Neutrophil (primary cell): ENCODE measurements at regions not wholly inside any gene's neighbourhood (a gene's known extent, or its start where the extent isn't known, plus 50 kb on each side); places are given as distances from the start of the nearest gene placed in this dataset.
"Not testable (repeated sequence)": the region's sequence is repeated elsewhere in the genome, so short reads cannot be mapped to it uniquely, and the experiment has no call there.

ENCODE experiments used
- H3K27ac ChIP-seq: fragments of 200-600 bp; sonication (generic); 2 replicates; pipeline ENCODE4 v1.5.1; 2016; ENCODE audit warnings: mild to moderate bottlenecking, moderate library complexity
- H3K27me3 ChIP-seq: fragments of 200-600 bp; sonication (generic); 2 replicates; pipeline ENCODE4 v1.6.0; 2016; ENCODE audit warnings: mild to moderate bottlenecking
- H3K36me3 ChIP-seq: fragments of 200-600 bp; sonication (generic); 2 replicates; pipeline ENCODE4 v1.5.1; 2017
- H3K4me1 ChIP-seq, 2 experiments: fragments of 200-600 bp in 1 of 2; sonication (generic) in 1 of 2; 1 replicate in 1 of 2; 2 replicates in 1 of 2; pipeline versions ENCODE4 v1.5.1 to v1.6.1; 2013 to 2016; ENCODE audit warnings: low read depth in 1 of 2, low read length in 1 of 2, mild to moderate bottlenecking in 1 of 2, moderate library complexity in 1 of 2; ENCODE audit not compliant: control insufficient read depth in 1 of 2, insufficient read depth in 1 of 2
- H3K4me3 ChIP-seq, 2 experiments: fragments of 200-600 bp in 1 of 2; sonication (generic) in 1 of 2; 1 replicate in 1 of 2; 2 replicates in 1 of 2; pipeline ENCODE4 v1.5.1; 2013 to 2016; ENCODE audit warnings: low read depth in 1 of 2, low read length in 1 of 2, mild to moderate bottlenecking in 1 of 2, moderate library complexity in 1 of 2
- H3K9me3 ChIP-seq: fragments of 200-600 bp; sonication (generic); 2 replicates; pipeline ENCODE4 v1.5.1; 2016
- TF ChIP-seq, protein P1 (sequence below): fragments of 200-600 bp; sonication (generic); IDR thresholded peaks from 2 replicates; pipeline ENCODE4 v1.5.1; 2016; ENCODE audit warnings: antibody characterized with exemption

DNA sequence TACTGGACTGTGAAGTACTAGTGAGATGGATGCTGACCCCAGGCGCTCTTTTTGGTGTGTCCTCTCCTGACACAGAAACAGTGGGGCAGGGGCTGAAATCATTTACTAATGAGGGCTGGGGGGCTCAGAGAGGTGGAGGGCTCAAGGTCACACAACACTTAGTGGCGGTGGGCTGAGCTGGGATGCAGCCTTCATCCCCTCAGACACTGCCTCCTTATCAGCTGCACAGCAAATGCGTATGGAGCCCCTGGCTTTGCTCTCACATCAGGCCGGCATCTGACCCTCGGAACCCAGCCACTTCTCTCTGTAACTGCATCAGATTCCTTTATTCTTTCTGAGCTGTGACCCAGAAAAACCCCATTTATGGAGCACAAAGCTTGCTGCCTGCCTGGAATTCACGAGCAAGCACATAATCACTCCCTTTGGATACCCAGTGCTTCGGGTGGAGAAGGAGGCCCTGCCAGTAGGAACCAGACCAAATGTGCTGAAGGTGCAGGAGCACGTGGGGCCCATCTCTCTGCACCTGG is 736.6 kb downstream of the TBC1D22A start:
- Histone ChIP-seq H3K27ac (no peak overlapping the region), H3K4me1 (no peaks in the 10 kb centered on the region), H3K27me3 (no peaks in the 10 kb centered on the region), H3K9me3 (no peaks in the 10 kb centered on the region), H3K4me3 (no peak overlapping the region), H3K36me3 (no peaks in the 10 kb centered on the region)
- TF ChIP-seq, protein P1, sequence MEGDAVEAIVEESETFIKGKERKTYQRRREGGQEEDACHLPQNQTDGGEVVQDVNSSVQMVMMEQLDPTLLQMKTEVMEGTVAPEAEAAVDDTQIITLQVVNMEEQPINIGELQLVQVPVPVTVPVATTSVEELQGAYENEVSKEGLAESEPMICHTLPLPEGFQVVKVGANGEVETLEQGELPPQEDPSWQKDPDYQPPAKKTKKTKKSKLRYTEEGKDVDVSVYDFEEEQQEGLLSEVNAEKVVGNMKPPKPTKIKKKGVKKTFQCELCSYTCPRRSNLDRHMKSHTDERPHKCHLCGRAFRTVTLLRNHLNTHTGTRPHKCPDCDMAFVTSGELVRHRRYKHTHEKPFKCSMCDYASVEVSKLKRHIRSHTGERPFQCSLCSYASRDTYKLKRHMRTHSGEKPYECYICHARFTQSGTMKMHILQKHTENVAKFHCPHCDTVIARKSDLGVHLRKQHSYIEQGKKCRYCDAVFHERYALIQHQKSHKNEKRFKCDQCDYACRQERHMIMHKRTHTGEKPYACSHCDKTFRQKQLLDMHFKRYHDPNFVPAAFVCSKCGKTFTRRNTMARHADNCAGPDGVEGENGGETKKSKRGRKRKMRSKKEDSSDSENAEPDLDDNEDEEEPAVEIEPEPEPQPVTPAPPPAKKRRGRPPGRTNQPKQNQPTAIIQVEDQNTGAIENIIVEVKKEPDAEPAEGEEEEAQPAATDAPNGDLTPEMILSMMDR = no peak

DNA sequence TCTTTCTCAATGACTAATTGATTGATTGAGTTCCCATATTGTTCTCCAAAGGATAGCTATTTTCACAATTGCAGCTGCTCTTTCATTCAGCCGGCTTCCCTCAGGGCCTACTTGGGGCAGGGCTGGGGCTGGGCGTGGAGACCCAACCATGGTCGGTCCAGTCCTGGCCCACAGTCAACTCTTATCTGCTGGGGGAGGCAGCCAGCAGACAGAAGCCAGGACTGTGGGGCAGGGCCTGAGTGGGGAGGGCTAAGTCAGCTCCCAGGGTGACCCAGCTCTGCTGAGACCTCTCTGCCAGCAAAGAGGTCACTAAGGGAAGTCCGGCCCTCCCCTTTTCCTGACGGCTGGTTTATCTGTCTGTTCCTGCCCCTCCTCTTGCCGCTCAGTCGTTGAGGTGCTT is 735.2 kb downstream of the TBC1D22A start:
- Histone ChIP-seq H3K36me3 (no peaks in the 10 kb centered on the region), H3K4me1 (no peaks in the 10 kb centered on the region), H3K4me3 (no peak overlapping the region), H3K27ac (no peak overlapping the region), H3K9me3 (no peaks in the 10 kb centered on the region), H3K27me3 (no peaks in the 10 kb centered on the region)
- TF ChIP-seq, protein P1 = no peak

DNA sequence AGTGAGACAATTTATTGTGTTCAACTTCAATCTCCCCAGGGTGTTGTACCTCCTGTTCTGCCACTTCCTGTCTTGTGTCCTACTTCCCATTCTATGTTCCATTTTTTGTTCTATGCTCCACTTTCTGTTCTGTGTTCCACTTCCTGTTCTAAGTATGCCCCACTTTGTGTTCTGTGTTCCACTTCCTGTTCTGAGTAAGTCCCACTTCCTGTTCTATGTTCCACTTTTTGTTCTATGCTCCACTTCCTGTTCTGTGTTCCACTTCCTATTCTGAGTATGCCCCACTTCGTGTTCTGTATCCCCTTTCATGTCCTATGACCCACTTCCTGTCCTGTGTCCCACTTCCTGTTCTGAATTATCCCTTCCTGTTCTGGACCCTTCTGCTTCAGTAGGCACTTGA is 732.7 kb downstream of the TBC1D22A start:
- H3K27ac ChIP-seq = no peak overlapping the region
- no peaks in the 10 kb centered on the region for H3K9me3 ChIP-seq
- no peaks in the 10 kb centered on the region for H3K27me3 ChIP-seq
- no peak overlapping the region for H3K4me3 ChIP-seq
- no peaks in the 10 kb centered on the region for H3K36me3 ChIP-seq
- H3K4me1 ChIP-seq = no peaks in the 10 kb centered on the region
- TF ChIP-seq, protein P1 = no peak

DNA sequence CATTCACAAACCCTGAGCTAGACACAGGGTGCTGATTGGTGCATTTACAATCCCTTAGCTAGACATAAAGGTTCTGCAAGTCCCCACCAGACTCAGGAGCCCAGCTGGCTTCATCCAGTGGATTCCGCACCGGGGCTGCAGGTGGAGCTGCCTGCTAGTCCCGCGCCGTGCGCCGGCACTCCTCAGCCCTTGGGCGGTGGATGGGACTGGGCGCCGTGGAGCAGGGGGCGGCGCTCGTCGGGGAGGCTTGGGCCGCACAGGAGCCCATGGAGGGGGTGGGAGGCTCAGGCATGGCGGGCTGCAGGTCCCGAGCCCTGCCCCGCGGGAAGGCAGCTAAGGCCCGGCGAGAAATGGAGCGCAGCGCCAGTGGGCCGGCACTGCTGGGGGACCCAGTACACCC is 725.7 kb downstream of the TBC1D22A start:
- H3K4me3 ChIP-seq, H3K4me1 ChIP-seq: not testable (repeated sequence)

DNA sequence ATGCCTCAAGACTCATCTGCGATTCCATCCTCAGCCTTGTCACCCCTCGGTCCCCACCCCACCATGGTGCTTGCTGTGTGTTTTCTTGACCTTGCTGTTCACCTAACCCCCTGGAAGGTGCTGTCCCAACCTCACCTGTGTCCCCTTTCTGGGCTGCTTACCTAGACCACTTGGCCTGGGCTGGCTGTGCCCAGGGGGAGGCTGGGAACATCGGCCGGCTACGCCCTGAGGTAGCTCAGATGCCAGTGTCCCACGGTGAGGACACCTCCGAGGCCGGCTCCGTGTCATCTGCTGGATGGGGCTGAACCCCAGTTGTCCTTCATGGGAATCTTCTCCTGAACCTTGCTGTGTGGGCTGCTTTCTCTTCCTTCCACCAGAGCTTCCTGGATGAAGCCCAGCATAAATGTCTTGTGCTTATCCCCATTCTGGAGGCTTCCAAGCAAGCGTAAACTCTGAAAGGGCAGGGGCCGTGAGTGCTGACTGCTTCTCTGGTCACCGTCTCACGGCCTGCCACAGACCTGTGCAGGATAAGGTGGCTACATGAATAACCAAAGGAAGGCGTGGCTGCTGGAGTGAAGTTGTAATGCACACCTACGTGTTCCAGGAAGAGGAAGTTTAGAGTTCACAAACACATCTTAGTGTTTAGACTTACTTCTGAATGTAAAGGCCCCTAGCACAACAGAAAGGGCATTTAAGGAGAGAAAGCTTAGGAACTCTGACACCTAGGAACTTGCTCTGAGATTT is 724.3 kb downstream of the TBC1D22A start:
- H3K4me1 ChIP-seq = no peaks in the 10 kb centered on the region
- no peaks in the 10 kb centered on the region for H3K27me3 ChIP-seq
- no peak overlapping the region for H3K27ac ChIP-seq
- no peaks in the 10 kb centered on the region for H3K36me3 ChIP-seq
- H3K4me3 ChIP-seq = no peak overlapping the region
- no peaks in the 10 kb centered on the region for H3K9me3 ChIP-seq
- TF ChIP-seq, protein P1 = no peak

More for the DNA sequence above, 725.7 kb downstream of the TBC1D22A start:
- H3K27ac ChIP-seq, H3K36me3 ChIP-seq, H3K27me3 ChIP-seq, H3K9me3 ChIP-seq: not testable (repeated sequence)

DNA sequence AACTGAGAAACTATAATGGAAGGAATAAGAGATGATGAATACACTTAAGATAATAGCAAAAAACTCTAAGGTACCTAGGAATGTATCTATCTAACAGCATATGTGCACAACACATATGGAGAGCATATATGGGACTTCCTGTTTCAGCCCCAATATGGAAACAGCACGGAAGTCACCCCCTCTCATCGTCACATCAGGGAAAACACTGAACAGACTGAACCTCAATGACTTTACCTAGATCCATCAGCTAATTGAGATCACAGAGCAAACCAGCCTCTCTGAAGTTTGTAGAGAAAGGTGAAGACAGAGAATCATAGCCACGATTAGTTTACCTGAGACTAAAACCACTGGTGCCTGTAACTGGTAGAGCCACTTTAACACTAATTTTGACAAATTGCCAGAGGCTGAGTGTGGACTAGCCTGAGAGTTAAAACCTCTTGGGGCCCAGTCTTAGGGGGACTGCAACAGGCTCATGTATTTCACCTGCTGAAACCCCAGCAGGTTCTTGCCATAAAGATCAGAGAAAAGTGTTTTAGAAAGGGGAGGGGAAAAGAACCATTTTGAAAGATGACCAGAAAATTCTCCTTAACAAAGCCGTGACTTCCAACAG is 722.6 kb downstream of the TBC1D22A start:
- H3K4me1 ChIP-seq = no peaks in the 10 kb centered on the region
- H3K36me3 ChIP-seq = no peaks in the 10 kb centered on the region
- TF ChIP-seq, protein P1 = no peak
- H3K27me3 ChIP-seq = no peaks in the 10 kb centered on the region
- no peak overlapping the region for H3K27ac ChIP-seq
- no peaks in the 10 kb centered on the region for H3K9me3 ChIP-seq
- H3K4me3 ChIP-seq = no peak overlapping the region
